ENCODE measurements at regions not wholly inside any gene's neighbourhood (a gene's known extent, or its start where the extent isn't known, plus 50 kb on each side); places are given as distances from the start of the nearest gene placed in this dataset.
"Not testable (repeated sequence)": the region's sequence is repeated elsewhere in the genome, so short reads cannot be mapped to it uniquely, and the experiment has no call there.

- not testable (repeated sequence) for DNase-seq (ENCODE audit: low spot score)
Measured at GRCh38 chr3:152774230-152774629, 60.7 kb upstream of the P2RY1 start.

GRCh38 chr3:152778022-152778421 is 56.9 kb upstream of the P2RY1 start:
- no peak for DNase-seq (ENCODE audit: low spot score)

- no peak for DNase-seq (ENCODE audit: low spot score)
Measured at GRCh38 chr3:152779653-152780052, 55.3 kb upstream of the P2RY1 start.

- no peak for DNase-seq (ENCODE audit: low spot score)
Measured at GRCh38 chr3:152780553-152780952, 54.4 kb upstream of the P2RY1 start.

- DNase-seq (ENCODE audit: low spot score): no peak
Measured at GRCh38 chr3:152785051-152785450, 49.9 kb upstream of the P2RY1 start.

Measured in pons (tissue), 1 donor.